ENCODE measurements at regions not wholly inside any gene's neighbourhood (a gene's known extent, or its start where the extent isn't known, plus 50 kb on each side); places are given as distances from the start of the nearest gene placed in this dataset.

- Histone ChIP-seq H2AFZ (ENCODE audit: low read depth, low read length) (no peak overlapping the region), H3K79me2 (ENCODE audit: low read length) (no peaks in the 10 kb centered on the region), H3K27me3 (ENCODE audit: low read depth, low read length) (no peaks in the 10 kb centered on the region), H4K20me1 (ENCODE audit: insufficient read depth, low read length) (no peaks in the 10 kb centered on the region), H3K4me1 (ENCODE audit: low read length) (peaks cover 12% of the 10 kb centered on the region), H3K9ac (ENCODE audit: low read length) (no peak overlapping the region), H3K36me3 (replicated peaks; ENCODE audit: low read depth, low read length) (no peaks in the 10 kb centered on the region), H3K4me3 (ENCODE audit: low read length) (no peak overlapping the region), H3K4me2 (ENCODE audit: low read length) (no peak overlapping the region), H3K27ac (ENCODE audit: low read length) (no peak overlapping the region), H3K9me3 (ENCODE audit: insufficient read depth, low read length) (no peaks in the 10 kb centered on the region)
- TF ChIP-seq EZH2phosphoT487 (IDR thresholded peaks at IDR 0.05; ENCODE audit: low read depth) (no peak), CTCF (IDR thresholded peaks at IDR 0.05; ENCODE audit: low read depth, low read length) (no peak)
Observed at GRCh38 chr2:33806041-33806440, 206.9 kb upstream of the FAM98A start.

GRCh38 chr2:33804155-33804554 lies 205.1 kb upstream of the FAM98A start:
- Histone ChIP-seq H3K4me1 (ENCODE audit: low read length) (peaks cover 17% of the 10 kb centered on the region), H3K27me3 (ENCODE audit: low read depth, low read length) (no peaks in the 10 kb centered on the region), H3K27ac (ENCODE audit: low read length) (no peak overlapping the region), H3K79me2 (ENCODE audit: low read length) (no peaks in the 10 kb centered on the region), H3K4me3 (ENCODE audit: low read length) (no peak overlapping the region), H3K9me3 (ENCODE audit: insufficient read depth, low read length) (no peaks in the 10 kb centered on the region), H3K4me2 (ENCODE audit: low read length) (no peak overlapping the region), H3K9ac (ENCODE audit: low read length) (no peak overlapping the region), H3K36me3 (replicated peaks; ENCODE audit: low read depth, low read length) (no peaks in the 10 kb centered on the region), H2AFZ (ENCODE audit: low read depth, low read length) (no peak overlapping the region), H4K20me1 (ENCODE audit: insufficient read depth, low read length) (no peaks in the 10 kb centered on the region)
- no peak for TF ChIP-seq EZH2phosphoT487 (IDR thresholded peaks at IDR 0.05; ENCODE audit: low read depth)
- TF ChIP-seq CTCF (IDR thresholded peaks at IDR 0.05; ENCODE audit: low read depth, low read length) = no peak

- H3K9me3 ChIP-seq (ENCODE audit: insufficient read depth, low read length) = no peaks in the 10 kb centered on the region
- H3K4me1 ChIP-seq (ENCODE audit: low read length) = peaks cover 5% of the 10 kb centered on the region
- no peaks in the 10 kb centered on the region for H3K36me3 ChIP-seq (replicated peaks; ENCODE audit: low read depth, low read length)
- no peaks in the 10 kb centered on the region for H3K79me2 ChIP-seq (ENCODE audit: low read length)
- no peak overlapping the region for H2AFZ ChIP-seq (ENCODE audit: low read depth, low read length)
- no peaks in the 10 kb centered on the region for H4K20me1 ChIP-seq (ENCODE audit: insufficient read depth, low read length)
- H3K27ac ChIP-seq (ENCODE audit: low read length) = no peak overlapping the region
- TF ChIP-seq EZH2phosphoT487 (IDR thresholded peaks at IDR 0.05; ENCODE audit: low read depth) (no peak), CTCF (IDR thresholded peaks at IDR 0.05; ENCODE audit: low read depth, low read length) (no peak)
- no peak overlapping the region for H3K4me3 ChIP-seq (ENCODE audit: low read length)
- no peak overlapping the region for H3K9ac ChIP-seq (ENCODE audit: low read length)
- no peaks in the 10 kb centered on the region for H3K27me3 ChIP-seq (ENCODE audit: low read depth, low read length)
- H3K4me2 ChIP-seq (ENCODE audit: low read length) = no peak overlapping the region
Observed at GRCh38 chr2:33796511-33796910, 197.4 kb upstream of the FAM98A start.

- Histone ChIP-seq H4K20me1 (ENCODE audit: insufficient read depth, low read length) (no peaks in the 10 kb centered on the region), H3K79me2 (ENCODE audit: low read length) (0 out of 2 replicates have a peak, but pooled peaks cover 2% of the 10 kb centered on the region), H2AFZ (ENCODE audit: low read depth, low read length) (no peak overlapping the region), H3K4me2 (ENCODE audit: low read length) (no peak overlapping the region), H3K9ac (ENCODE audit: low read length) (no peak overlapping the region), H3K27me3 (ENCODE audit: low read depth, low read length) (no peaks in the 10 kb centered on the region), H3K36me3 (replicated peaks; ENCODE audit: low read depth, low read length) (peaks cover 3% of the 10 kb centered on the region), H3K4me3 (ENCODE audit: low read length) (no peak overlapping the region), H3K9me3 (ENCODE audit: insufficient read depth, low read length) (no peaks in the 10 kb centered on the region), H3K27ac (ENCODE audit: low read length) (no peak overlapping the region), H3K4me1 (ENCODE audit: low read length) (peaks cover 6% of the 10 kb centered on the region)
- TF ChIP-seq CTCF (IDR thresholded peaks at IDR 0.05; ENCODE audit: low read depth, low read length) (no peak), EZH2phosphoT487 (IDR thresholded peaks at IDR 0.05; ENCODE audit: low read depth) (no peak)
Observed at GRCh38 chr2:33791625-33792024, 192.5 kb upstream of the FAM98A start.

All from OCI-LY3 (cell line).